ENCODE measurements at regions not wholly inside any gene's neighbourhood (a gene's known extent, or its start where the extent isn't known, plus 50 kb on each side); places are given as distances from the start of the nearest gene placed in this dataset.

GRCh38 chr15:62450061-62450460 is 285.0 kb upstream of the C2CD4B start:
- DNase-seq = no peak
- Histone ChIP-seq H3K9me2 (replicated peaks; ENCODE audit: insufficient read depth, low read length) (no peaks in the 10 kb centered on the region), H3K27ac (ENCODE audit: low read length) (no peak overlapping the region), H3F3A (ENCODE audit: insufficient read depth, low read length) (no peaks in the 10 kb centered on the region), H3K79me2 (ENCODE audit: low read length) (no peaks in the 10 kb centered on the region), H3K27me3 (replicated peaks; ENCODE audit: insufficient read depth, low read length) (no peaks in the 10 kb centered on the region), H3K9me3 (replicated peaks; ENCODE audit: insufficient read depth, low read length) (no peaks in the 10 kb centered on the region), H3K4me1 (ENCODE audit: low read length) (0 out of 2 replicates have a peak, but pooled peaks cover 8% of the 10 kb centered on the region), H3K4me2 (ENCODE audit: low read depth, low read length) (no peak overlapping the region), H2AFZ (ENCODE audit: low read length) (no peak overlapping the region), H3K4me3 (ENCODE audit: low read length) (no peak overlapping the region), H3K36me3 (replicated peaks; ENCODE audit: insufficient read depth, low read length) (no peaks in the 10 kb centered on the region), H3K9ac (ENCODE audit: low read length) (no peak overlapping the region), H4K20me1 (ENCODE audit: insufficient read depth, low read length) (no peaks in the 10 kb centered on the region)
- no peak for TF ChIP-seq EZH2 (optimal IDR thresholded peaks at IDR 0.05; ENCODE audit: low read depth, low read length)
- TF ChIP-seq EZH2phosphoT487 (IDR thresholded peaks at IDR 0.05; ENCODE audit: low read length) = no peak
- TF ChIP-seq CTCF (IDR thresholded peaks at IDR 0.05; ENCODE audit: low read length) = no peak

- TF ChIP-seq EZH2phosphoT487 (IDR thresholded peaks at IDR 0.05; ENCODE audit: low read length) (no peak), CTCF (IDR thresholded peaks at IDR 0.05; ENCODE audit: low read length) (no peak), EZH2 (optimal IDR thresholded peaks at IDR 0.05; ENCODE audit: low read depth, low read length) (no peak)
- no peaks in the 10 kb centered on the region for H3K36me3 ChIP-seq (replicated peaks; ENCODE audit: insufficient read depth, low read length)
Observed at GRCh38 chr15:62452026-62452425, 286.9 kb upstream of the C2CD4B start.

GRCh38 chr15:62452667-62453066 is 287.6 kb upstream of the C2CD4B start:
- H3K9me3 ChIP-seq (replicated peaks; ENCODE audit: insufficient read depth, low read length) = no peaks in the 10 kb centered on the region
- H3K4me3 ChIP-seq (ENCODE audit: low read length) = no peak overlapping the region
- H3K9ac ChIP-seq (ENCODE audit: low read length) = no peak overlapping the region
- H2AFZ ChIP-seq (ENCODE audit: low read length) = no peak overlapping the region
- no peak overlapping the region for H3K27ac ChIP-seq (ENCODE audit: low read length)
- no peak overlapping the region for H3K4me2 ChIP-seq (ENCODE audit: low read depth, low read length)
- H4K20me1 ChIP-seq (ENCODE audit: insufficient read depth, low read length) = no peaks in the 10 kb centered on the region
- no peaks in the 10 kb centered on the region for H3K36me3 ChIP-seq (replicated peaks; ENCODE audit: insufficient read depth, low read length)
- TF ChIP-seq EZH2phosphoT487 (IDR thresholded peaks at IDR 0.05; ENCODE audit: low read length) (no peak), CTCF (IDR thresholded peaks at IDR 0.05; ENCODE audit: low read length) (no peak), EZH2 (optimal IDR thresholded peaks at IDR 0.05; ENCODE audit: low read depth, low read length) (no peak)
- DNase-seq = no peak
- H3K4me1 ChIP-seq (ENCODE audit: low read length) = 0 out of 2 replicates have a peak, but pooled peaks cover 8% of the 10 kb centered on the region
- no peaks in the 10 kb centered on the region for H3K27me3 ChIP-seq (replicated peaks; ENCODE audit: insufficient read depth, low read length)
- H3K79me2 ChIP-seq (ENCODE audit: low read length) = no peaks in the 10 kb centered on the region
- H3K9me2 ChIP-seq (replicated peaks; ENCODE audit: insufficient read depth, low read length) = no peaks in the 10 kb centered on the region
- H3F3A ChIP-seq (ENCODE audit: insufficient read depth, low read length) = no peaks in the 10 kb centered on the region

More at GRCh38 chr15:62452026-62452425, 286.9 kb upstream of the C2CD4B start:
- Histone ChIP-seq H2AFZ (ENCODE audit: low read length) (no peak overlapping the region), H3K9ac (ENCODE audit: low read length) (no peak overlapping the region), H3K4me2 (ENCODE audit: low read depth, low read length) (no peak overlapping the region), H3K9me3 (replicated peaks; ENCODE audit: insufficient read depth, low read length) (no peaks in the 10 kb centered on the region), H4K20me1 (ENCODE audit: insufficient read depth, low read length) (no peaks in the 10 kb centered on the region), H3K4me3 (ENCODE audit: low read length) (no peak overlapping the region), H3K79me2 (ENCODE audit: low read length) (no peaks in the 10 kb centered on the region), H3K27me3 (replicated peaks; ENCODE audit: insufficient read depth, low read length) (no peaks in the 10 kb centered on the region), H3F3A (ENCODE audit: insufficient read depth, low read length) (no peaks in the 10 kb centered on the region), H3K27ac (ENCODE audit: low read length) (no peak overlapping the region), H3K4me1 (ENCODE audit: low read length) (0 out of 2 replicates have a peak, but pooled peaks cover 8% of the 10 kb centered on the region), H3K9me2 (replicated peaks; ENCODE audit: insufficient read depth, low read length) (no peaks in the 10 kb centered on the region)
- DNase-seq = no peak

Data from MM.1S (cell line).